ENCODE measurements at regions not wholly inside any gene's neighbourhood (a gene's known extent, or its start where the extent isn't known, plus 50 kb on each side); places are given as distances from the start of the nearest gene placed in this dataset.

DNA sequence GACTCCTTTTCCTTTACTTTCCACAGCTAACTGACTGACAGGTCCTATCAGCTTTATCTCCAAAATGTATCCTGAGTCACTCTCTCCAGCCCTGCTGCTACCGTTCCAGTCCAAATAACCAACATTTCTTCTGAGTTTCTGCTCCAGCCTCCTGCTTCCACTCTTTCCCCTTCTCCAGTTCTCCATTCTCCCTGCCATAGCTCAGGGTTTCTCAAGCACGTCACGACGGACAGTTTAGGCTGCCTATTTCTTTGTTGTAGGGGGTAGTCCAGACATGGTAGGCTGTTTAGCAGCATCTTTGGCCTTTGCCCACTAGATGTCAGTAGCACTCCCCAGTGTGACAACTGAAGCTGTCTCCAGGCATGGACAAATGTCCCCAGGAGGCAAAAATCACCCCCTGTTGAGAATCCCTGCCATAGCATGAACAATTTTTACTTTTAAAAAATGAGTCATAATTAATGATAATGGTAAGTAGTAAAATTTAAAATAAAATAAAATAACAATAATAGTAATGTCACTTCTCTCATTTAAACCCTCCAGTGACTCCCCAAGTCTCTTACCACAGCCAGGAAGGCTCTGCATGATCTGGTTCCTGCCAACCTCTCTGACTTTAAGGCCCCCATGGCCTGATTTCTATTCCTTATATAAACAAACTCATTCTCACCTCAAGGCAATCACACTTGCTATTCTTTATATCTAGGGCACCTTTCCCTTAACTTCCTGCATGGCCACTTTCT is 105.4 kb upstream of the FER start:
- TF ChIP-seq SUZ12 (IDR thresholded peaks at IDR 0.05; ENCODE audit: extremely low read depth, insufficient read depth, insufficient read length), result no peak
- TF ChIP-seq ZNF274 (IDR thresholded peaks at IDR 0.05; ENCODE audit: low read depth, low read length), result no peak
- no peak for TF ChIP-seq YY1 (IDR thresholded peaks at IDR 0.05; ENCODE audit: insufficient read depth, insufficient read length)

Measured in NT2/D1 (cell line).